HG03066 (cell line): ENCODE measurements at regions not wholly inside any gene's neighbourhood (a gene's known extent, or its start where the extent isn't known, plus 50 kb on each side); places are given as distances from the start of the nearest gene placed in this dataset.
"Not testable (repeated sequence)": the region's sequence is repeated elsewhere in the genome, so short reads cannot be mapped to it uniquely, and the experiment has no call there.

ENCODE experiments used
- ATAC-seq: cut with Tn5 transposase; IDR thresholded peaks from one replicate; pipeline ENCODE4 v1.9.1; 2021; ENCODE audit warnings: low read depth; ENCODE audit not compliant: unreplicated experiment

DNA sequence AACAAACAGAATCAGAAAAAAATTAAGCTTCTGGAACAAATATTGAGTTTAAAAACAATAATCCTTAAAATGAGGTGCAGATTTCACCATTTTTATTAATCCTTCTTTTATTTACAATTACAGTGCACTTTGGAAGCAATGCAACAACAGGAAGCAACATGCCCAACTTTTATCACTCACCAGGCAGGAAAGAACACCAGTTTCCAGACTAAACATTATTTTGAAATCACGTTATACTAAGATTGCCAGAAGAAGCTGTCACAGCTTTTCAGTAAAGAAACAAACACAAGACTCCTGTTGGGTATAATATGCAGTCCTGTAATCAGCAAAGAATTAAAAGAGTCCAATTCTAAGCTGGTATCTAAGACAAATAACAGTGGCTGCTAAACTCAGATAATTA is 137.9 kb upstream of the ZC3H15 start:
- ATAC-seq = no peak

DNA sequence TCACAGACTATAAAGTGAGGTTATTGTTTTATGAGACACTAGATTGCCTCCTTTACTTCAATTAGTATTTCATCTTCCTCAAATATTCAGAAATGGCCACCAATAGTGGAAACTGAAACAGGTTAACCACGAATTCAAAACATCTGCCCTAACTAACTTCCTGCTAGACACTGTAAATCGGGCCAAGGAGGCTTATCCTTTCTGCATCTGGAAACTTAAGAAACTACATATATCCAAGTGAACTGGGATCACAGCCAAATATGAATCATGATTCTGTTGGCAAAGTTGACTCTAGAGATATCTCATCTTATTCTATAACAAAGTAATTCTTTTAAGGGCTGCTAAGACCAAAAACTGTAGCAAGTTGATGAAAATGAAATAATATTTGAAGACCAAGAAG is 136.6 kb upstream of the ZC3H15 start:
- ATAC-seq = peak; percentile 51

DNA sequence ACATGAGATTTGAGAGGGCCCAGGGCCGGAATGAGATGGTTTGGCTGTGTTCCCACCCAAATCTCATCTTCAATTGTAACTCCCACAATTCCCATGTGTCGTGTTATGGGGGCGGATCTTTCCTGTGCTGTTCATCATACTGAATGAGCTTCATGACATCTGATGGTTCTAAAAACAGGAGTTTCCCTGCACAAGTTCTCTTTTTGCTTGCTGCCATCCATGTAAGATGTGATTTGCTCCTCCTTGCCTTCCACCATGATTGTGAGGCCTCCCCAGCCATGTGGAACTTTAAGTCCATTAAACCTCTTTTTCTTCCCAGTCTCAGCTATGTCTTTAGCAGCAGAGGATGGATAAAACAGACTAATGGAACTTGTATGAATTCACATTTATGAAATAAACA is 131.9 kb upstream of the ZC3H15 start:
- ATAC-seq = not testable (repeated sequence)

DNA sequence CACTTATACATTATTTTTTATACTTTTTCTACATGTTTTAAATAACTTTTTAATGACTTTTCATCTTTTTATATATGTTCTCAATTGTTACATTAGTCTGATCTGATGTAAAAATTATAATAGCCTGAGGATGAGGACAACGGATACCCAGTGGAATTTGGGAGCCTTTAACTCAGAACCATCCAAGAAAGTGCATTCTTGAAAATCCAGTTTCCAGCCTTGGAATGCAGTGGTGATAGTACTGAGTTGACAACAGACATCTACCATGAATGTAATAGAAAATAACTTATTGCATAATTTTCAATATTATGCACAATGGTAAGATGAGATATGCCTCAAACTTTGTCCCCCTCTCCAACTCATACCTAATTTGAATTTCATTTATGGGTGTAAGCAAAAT is 120.7 kb upstream of the ZC3H15 start:
- ATAC-seq = no peak

DNA sequence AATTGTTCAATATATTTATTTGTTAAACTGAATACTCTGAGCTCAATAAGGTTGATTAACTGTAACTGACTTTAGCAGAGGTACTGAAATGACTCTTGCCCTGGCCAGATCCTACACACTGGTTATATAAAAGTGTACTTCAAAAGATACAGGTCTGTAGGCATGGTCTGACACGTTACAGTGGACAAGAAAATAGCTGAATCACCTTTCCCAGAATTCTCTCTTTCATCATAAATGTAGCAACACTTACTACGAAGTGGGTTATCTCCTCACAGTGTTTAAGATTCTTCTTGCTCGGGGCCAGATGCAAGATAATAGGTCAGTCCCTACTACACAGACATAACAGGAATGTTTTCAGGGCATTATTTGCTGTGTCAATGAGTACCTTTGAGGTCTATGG is 107.0 kb upstream of the ZC3H15 start:
- ATAC-seq = no peak

DNA sequence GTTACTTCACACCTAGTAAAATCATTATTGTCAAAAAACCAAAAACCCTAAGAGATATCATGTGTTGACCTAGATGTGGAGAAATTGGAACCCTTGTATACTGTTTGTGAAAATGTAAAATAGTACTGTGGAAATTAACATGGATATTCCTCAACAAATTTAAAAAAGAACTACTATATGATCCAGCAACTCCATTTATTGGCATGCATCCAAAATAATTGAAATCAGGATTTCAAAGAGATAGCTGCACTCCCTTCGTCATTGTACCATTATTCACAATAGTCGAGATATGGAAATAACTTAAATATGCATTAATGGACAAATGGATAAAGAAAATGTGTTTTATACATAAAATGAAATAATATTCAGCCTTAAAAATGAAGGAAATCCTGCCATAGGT is 105.3 kb upstream of the ZC3H15 start:
- ATAC-seq = no peak

DNA sequence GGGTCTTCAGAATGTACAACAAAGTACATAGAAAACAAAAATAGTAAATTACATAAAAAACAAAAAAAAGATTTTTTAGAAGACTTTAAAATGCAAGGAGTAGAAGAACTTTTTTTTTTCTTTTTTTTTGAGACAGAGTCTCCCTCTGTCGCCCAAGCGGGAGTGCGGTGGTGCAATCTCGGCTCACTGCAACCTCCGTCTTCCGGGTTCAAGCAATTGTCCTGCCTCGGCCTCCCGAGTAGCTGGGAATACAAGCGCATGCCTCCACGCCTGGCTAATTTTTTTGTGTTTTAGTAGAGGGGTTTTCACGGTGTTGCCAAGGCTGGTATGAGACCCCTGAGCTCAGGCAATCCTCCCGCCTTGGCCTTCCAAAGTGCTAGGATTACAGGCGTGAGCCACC is 104.5 kb upstream of the ZC3H15 start:
- ATAC-seq = no peak

DNA sequence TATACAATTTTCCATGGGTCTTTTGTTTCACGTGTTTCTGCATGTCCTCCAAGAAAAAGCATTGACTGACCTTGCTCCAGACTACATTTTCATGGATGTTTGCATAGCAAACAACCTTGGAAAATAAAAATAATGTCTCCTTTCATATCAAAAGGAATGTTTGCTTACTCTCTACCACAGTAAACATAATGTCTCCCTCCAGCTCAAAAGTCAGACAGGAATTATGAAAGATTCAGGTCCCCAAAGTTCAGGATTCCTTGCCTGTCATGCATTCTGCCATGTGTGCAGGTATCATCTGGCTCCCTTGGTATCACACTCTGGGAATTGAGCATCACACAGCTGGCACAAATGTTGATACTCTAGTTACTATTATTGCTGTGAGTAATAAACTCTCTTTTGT is 103.1 kb upstream of the ZC3H15 start:
- no peak for ATAC-seq

DNA sequence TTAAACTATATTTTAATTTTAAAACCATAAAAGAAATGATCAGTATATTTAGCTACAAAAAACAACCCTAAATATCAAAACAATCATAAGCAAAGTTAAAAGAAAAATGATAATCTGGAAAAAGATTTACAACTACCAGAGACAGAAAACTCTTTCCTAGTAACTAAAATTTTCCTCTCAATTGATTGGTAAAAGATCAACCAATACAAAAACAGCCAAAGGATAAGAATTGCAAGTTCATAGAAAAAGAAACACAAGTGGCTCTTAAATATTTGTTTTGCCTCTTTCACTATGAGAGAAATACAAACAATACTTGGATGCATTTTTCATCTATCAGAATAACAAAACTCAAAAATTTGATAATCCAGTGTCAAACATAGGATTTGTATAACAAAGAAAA is 101.8 kb upstream of the ZC3H15 start:
- no peak for ATAC-seq

DNA sequence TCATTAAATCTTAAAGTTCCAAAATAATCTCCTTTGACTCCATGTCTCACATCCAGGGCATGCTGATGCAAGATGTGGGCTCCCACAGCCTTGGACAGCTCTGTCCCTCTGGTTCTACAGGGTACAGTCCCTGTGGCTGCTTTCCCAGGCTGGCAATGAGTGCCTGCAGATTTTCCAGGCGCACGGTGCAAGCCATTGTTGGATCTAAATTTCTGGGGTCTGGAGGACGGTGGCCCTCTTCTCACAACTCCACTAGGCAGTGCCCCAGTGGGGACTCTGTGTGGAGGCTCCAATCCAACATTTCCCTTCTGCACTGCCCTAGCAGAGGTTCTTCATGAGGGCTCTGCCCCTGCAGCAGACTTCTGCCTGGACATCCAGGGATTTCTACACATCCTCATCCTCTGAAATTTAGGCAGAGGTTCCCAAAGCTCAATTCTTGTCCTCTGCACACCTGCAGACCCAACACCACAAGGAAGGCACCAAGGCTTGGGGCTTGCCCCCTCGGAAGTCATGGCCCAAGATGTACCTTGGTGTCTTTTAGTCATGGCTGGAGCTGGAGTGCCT is 100.3 kb upstream of the ZC3H15 start:
- not testable (repeated sequence) for ATAC-seq

DNA sequence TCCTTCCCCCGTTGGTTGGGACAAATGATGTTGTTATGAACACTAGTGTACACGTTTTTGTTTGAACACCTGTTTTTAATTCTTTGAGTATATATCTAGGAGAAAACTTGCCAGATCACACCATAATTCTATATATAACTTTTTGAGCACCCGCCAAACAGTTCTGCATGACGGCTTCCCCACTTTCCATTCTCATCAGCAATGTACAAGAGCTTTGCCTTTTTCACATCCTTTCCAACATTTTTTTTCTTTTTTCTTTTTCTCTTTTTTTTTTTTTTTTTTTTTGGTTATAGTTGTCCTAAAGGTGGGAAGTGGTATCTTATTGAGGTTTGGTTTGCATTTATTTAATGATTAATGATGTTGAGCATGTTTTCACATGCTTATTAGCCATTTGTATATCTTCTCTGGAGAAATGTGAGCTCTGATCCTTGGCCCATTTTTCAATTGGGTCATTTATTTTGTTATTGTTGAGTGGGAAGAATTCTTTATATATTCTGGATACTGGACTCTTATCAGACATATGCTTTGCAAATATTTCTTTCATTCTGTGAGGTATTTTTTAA is 86.9 kb upstream of the ZC3H15 start:
- peak; percentile 79 for ATAC-seq

DNA sequence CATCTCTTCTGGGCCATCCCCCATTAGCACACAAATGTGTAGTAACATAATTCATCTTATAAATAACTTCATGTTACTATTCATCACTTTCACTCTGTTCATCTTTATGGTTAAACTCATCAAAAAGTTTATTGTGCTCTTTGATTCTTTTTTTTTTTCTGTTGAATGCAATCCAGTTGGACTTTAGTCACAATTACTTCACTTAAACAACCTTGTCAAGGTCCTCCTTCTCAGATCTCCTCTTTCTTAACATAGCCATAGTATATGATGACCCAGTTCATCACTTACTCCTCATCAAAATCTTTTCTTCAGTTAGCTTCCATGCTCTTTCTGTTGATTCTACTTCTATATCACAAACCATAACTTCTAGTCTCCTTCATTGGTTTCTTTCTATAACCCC is 80.2 kb upstream of the ZC3H15 start:
- ATAC-seq = no peak

DNA sequence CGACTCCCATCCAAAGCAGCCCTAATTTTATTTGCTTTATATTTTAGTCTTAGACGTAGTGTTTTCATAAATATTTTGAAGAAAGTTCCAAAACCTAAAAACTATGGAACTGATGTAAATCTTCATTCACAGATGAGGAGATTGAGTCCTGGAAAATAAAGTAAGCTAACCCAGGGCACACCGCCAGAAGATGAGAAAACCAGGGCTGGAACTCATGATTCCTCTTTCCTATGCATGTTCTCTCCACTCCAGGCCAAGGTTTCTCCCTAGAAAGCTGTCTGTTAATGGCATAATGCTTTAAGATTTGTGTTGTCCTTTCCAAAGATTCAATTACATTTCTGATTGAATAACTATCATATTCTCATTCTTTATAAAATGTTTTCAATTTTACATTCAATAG is 78.4 kb upstream of the ZC3H15 start:
- no peak for ATAC-seq

DNA sequence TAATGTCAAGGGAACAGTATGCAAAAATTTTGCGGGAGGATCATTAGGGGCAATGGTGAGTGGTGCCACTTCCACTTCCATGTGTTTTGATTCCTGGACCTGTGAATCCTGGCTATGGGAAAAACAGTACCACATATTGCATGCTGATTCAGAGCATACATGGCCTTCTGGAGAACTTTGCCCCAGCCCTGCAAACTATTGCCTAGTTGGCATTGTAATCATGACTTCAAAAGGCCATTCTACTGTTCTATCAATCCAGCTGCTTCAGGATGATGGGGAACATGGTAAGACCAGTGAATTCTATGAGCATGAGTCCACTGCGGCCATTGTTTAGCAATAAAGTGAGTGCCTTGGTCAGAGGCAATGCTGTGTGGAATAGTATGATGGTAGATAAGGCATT is 75.3 kb upstream of the ZC3H15 start:
- ATAC-seq = no peak

DNA sequence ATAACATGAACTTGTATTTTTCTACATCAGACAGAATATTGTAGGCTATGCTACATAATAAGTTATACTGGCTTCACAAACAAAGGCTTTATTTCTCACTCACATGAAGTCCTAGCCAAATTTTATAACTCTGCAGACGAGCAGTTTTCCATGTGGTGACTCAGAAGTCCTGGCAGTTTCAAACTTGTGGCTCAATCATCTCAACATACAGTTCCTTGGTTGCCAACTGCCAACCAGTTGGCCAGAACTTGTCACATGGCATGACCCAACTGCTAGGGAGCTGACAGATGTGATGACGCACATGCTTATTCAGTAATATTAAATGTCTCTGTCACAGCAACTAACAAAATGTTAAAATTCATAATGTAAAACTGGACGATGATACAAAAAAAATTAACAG is 63.8 kb upstream of the ZC3H15 start:
- ATAC-seq = no peak

DNA sequence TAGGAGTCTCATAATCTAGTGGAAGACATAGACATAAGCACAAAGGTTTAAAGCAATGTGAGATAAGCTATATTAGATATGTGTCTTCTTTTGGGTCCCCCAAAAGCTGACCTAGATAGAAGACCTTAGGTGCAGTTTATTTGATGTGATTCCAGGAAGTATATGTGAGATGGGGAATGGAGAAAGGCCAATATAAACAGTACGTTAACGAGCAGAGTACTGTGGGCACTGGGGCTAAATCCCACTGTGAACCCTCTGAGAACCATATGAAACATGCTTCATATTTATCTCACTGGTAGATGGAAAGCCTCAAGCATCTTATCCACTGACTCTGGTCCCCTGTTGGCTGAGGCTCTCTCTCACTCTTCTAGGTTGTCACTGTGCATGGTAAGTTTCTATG is 62.6 kb upstream of the ZC3H15 start:
- no peak for ATAC-seq

DNA sequence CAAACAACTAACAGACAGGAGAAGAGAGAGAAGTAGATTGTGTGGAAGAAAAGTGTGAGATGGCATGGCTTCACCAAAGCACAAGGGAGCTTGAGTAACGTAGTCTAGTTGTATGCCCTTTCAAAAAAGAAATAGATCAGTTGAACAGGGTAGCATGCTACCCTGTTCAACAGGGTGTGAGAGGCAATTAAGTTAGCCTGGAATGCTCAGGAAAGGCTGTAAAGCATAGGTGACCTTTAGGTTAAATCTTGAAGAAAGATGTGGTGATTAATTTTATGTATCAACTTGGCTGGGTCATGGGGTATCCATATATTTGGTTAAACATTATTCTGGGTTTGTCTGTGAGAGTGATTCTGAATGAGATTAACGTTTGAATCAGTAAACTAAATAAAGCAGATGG is 61.8 kb upstream of the ZC3H15 start:
- ATAC-seq = no peak

DNA sequence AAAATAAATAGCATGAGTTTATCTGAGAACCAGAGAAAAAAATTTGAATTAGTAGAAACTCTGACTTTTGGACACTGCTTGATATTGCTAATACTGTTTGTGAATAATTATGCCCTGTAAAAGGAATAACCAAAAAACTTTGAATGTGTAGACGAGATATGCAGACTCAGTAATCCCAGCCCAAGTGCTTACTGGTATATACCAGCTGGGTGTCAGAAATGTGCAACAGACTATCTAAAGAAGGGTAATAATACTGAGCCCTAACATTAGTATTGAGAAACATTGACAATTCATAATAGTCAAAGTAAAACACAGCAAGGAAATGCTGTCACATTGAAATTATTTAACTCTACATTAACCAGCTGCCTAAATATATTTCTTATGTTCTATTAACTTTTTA is 60.5 kb upstream of the ZC3H15 start:
- no peak for ATAC-seq

DNA sequence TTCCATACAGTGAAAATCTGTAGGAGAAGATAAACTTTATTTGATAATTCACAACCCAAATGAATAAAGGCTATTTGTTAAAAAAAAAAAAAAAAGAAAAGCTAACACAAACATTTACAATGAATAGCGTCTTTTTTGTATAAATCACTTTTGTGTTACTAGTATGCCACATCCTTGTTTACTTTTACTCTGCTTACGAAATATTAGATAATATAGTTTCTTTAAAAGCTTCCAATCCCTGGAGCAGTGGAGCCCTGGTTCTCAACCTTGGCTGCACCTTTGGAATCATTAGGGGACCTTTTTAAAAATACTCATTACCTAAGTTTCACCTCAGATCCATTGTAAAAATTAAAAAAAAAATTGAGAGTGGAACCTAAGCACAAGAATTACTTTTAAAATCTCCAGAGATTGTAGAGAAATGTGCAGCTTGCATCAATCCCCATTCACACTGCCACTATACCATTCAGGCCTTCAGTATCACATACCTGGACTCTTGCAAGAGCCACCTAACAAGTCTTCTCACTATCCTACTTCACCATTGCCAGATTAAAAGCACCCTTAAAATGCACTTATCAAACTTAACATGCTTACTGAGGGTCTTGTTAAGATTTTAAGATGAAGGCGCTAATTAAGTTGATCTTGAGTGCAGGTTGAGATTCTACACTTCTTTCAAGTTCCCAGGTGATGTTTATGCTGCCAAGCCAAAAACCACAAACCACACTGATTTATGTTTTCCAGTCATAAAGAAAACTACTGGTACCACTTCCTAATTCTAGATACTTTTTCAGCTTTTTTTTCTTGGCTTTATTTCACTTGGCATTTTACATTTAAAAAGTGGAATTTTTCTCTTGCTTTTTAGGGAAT is 59.7 kb upstream of the ZC3H15 start:
- peak; percentile 90 for ATAC-seq

DNA sequence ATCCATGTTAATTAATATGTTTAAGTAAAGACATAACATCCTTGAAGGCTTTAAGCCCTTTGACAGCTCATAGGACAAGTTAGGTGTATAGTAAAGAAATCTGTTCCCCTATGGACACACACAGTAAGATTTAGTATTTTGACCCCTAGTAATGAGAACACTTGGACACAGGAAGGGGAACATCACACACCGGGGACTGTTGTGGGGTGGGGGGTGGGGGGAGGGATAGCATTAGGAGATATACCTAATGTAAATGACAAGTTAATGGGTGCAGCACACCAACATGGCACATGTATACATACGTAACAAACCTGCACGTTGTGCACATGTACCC is 59.1 kb upstream of the ZC3H15 start:
- peak; percentile 18 for ATAC-seq

DNA sequence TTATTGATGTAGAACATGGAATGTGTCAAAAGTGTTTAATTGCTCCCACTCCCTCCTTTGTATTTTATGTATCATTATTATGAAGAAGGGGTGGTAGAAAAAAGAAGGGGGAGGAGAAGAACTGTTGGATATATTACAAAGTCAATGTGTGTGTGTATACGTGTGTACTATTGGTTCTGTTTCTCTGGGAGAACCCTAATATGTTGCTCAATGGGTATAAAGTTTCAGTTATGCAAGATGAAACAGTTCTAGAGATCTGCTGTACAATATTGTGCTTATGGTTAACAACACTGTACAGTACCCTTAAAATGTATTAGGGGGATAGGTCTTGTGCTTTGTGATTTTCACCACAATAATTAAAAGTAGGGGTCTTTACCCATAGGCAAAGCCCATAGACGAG is 58.1 kb upstream of the ZC3H15 start:
- ATAC-seq = no peak

DNA sequence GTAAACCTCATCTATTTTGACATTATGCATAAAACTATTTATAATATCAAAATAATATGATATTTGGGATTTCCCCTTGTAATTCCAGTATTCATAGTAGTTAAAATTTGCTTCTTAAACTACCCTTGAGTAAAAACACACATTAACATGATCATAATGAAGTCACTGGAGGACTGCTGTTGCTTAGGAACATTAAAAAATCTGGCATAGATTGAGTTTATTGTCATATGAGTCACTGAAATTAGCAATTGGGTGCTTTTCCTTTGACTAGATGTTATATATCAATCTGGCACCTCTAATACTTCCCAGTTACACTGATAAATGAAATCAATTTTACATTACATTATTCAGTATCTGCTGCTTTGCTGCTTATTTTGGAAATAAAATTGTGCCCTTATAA is 57.0 kb upstream of the ZC3H15 start:
- ATAC-seq = no peak
